WTC11 (cell line): ENCODE measurements at regions not wholly inside any gene's neighbourhood (a gene's known extent, or its start where the extent isn't known, plus 50 kb on each side); places are given as distances from the start of the nearest gene placed in this dataset.

ENCODE experiments used
- CBFB ChIP-seq: sonication (generic); formaldehyde crosslinking; IDR thresholded peaks from 2 replicates; pipeline ENCODE4 v1.8.1; 2022; ENCODE audit warnings: mild to moderate bottlenecking, low read depth, missing genetic modification reagents
- JUN ChIP-seq: sonication (generic); formaldehyde crosslinking; IDR thresholded peaks from 2 replicates; pipeline ENCODE4 v1.8.0; 2023; ENCODE audit warnings: mild to moderate bottlenecking, missing genetic modification reagents
- NR1H2 ChIP-seq: sonication (generic); formaldehyde crosslinking; IDR thresholded peaks from 2 replicates; pipeline ENCODE4 v1.9.0; 2021; ENCODE audit warnings: mild to moderate bottlenecking, moderate library complexity, missing genetic modification reagents
- ZNF121 ChIP-seq: sonication (generic); formaldehyde crosslinking; IDR thresholded peaks from 2 replicates; pipeline ENCODE4 v1.8.0; 2023; ENCODE audit warnings: missing genetic modification reagents
- TF ChIP-seq, protein P1 (sequence below): fragments of 200-600 bp; IDR thresholded peaks from 2 replicates; pipeline ENCODE4 v1.8.0; 2022; ENCODE audit warnings: antibody characterized with exemption
- TF ChIP-seq, protein P2 (sequence below): sonication (generic); formaldehyde crosslinking; IDR thresholded peaks from 2 replicates; pipeline ENCODE4 v1.8.0; 2023; ENCODE audit warnings: missing genetic modification reagents
- TF ChIP-seq, protein P3 (sequence below): sonication (generic); formaldehyde crosslinking; IDR thresholded peaks from 2 replicates; pipeline ENCODE4 v1.8.0; 2022; ENCODE audit warnings: mild to moderate bottlenecking, missing genetic modification reagents
- TF ChIP-seq, protein P4 (sequence below): sonication (generic); formaldehyde crosslinking; IDR thresholded peaks from 2 replicates; pipeline ENCODE4 v1.8.1; 2023; ENCODE audit warnings: mild to moderate bottlenecking, missing genetic modification reagents, moderate library complexity

DNA sequence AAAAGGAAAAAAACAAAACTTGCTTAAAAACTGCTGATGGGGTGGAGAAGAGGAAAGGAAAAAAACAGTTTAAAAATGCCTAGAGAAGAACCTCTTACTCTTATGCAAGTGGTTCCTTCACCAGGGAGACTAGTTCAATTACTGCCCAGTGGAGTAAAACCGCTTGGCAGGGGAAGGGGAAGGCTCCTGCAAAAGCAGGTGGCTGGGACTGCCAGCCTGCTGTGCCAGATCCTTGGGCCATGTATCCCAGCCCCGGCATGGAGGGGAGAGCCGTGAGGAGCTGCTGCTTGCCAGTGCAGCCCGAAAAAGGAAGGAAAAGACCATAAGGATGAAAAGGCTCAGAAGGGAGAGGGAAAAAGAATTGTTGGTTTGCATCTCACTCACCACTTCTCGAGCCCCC is 123.0 kb downstream of the FSCB start:
- no peak for TF ChIP-seq NR1H2 (CRISPR knock-in tag)
- TF ChIP-seq, protein P1, sequence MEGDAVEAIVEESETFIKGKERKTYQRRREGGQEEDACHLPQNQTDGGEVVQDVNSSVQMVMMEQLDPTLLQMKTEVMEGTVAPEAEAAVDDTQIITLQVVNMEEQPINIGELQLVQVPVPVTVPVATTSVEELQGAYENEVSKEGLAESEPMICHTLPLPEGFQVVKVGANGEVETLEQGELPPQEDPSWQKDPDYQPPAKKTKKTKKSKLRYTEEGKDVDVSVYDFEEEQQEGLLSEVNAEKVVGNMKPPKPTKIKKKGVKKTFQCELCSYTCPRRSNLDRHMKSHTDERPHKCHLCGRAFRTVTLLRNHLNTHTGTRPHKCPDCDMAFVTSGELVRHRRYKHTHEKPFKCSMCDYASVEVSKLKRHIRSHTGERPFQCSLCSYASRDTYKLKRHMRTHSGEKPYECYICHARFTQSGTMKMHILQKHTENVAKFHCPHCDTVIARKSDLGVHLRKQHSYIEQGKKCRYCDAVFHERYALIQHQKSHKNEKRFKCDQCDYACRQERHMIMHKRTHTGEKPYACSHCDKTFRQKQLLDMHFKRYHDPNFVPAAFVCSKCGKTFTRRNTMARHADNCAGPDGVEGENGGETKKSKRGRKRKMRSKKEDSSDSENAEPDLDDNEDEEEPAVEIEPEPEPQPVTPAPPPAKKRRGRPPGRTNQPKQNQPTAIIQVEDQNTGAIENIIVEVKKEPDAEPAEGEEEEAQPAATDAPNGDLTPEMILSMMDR, result no peak
- TF ChIP-seq, protein P2, sequence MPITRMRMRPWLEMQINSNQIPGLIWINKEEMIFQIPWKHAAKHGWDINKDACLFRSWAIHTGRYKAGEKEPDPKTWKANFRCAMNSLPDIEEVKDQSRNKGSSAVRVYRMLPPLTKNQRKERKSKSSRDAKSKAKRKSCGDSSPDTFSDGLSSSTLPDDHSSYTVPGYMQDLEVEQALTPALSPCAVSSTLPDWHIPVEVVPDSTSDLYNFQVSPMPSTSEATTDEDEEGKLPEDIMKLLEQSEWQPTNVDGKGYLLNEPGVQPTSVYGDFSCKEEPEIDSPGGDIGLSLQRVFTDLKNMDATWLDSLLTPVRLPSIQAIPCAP (CRISPR knock-in tag), result no peak
- TF ChIP-seq ZNF121 (CRISPR knock-in tag), result no peak
- TF ChIP-seq JUN (CRISPR knock-in tag), result no peak
- TF ChIP-seq, protein P3, sequence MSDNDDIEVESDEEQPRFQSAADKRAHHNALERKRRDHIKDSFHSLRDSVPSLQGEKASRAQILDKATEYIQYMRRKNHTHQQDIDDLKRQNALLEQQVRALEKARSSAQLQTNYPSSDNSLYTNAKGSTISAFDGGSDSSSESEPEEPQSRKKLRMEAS (CRISPR knock-in tag), result no peak
- TF ChIP-seq CBFB (CRISPR knock-in tag), result no peak
- TF ChIP-seq, protein P4, sequence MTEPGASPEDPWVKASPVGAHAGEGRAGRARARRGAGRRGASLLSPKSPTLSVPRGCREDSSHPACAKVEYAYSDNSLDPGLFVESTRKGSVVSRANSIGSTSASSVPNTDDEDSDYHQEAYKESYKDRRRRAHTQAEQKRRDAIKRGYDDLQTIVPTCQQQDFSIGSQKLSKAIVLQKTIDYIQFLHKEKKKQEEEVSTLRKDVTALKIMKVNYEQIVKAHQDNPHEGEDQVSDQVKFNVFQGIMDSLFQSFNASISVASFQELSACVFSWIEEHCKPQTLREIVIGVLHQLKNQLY (CRISPR knock-in tag), result no peak
